ENCODE measurements at regions not wholly inside any gene's neighbourhood (a gene's known extent, or its start where the extent isn't known, plus 50 kb on each side); places are given as distances from the start of the nearest gene placed in this dataset.

GRCh38 chr2:241933179-241933911, 63.8 kb downstream of the RTP5 start:
- ATAC-seq, result peak; percentile 56
- TF ChIP-seq ESRRG (CRISPR knock-in tag; IDR thresholded peaks at IDR 0.05), result no peak
- peak; percentile 27; the same call in 1 of the 2 replicates for TF ChIP-seq ISL1 (CRISPR knock-in tag; IDR thresholded peaks at IDR 0.05)

- TF ChIP-seq ZNF8 (CRISPR knock-in tag; IDR thresholded peaks at IDR 0.05), result no peak
- TF ChIP-seq ARNTL (CRISPR knock-in tag; IDR thresholded peaks at IDR 0.05; ENCODE audit: borderline replicate concordance, low read depth), result no peak
- no peak for TF ChIP-seq OSR1 (CRISPR knock-in tag; IDR thresholded peaks at IDR 0.05)
- TF ChIP-seq RARB (CRISPR knock-in tag; IDR thresholded peaks at IDR 0.05), result no peak
- TF ChIP-seq ZC3H10 (CRISPR knock-in tag; IDR thresholded peaks at IDR 0.05), result no peak
- no peak; the same call in 1 of the 2 replicates for TF ChIP-seq TOX (CRISPR knock-in tag; IDR thresholded peaks at IDR 0.05; ENCODE audit: borderline replicate concordance)
- no peak for TF ChIP-seq ESRRG (CRISPR knock-in tag; IDR thresholded peaks at IDR 0.05)
- TF ChIP-seq PPARA (CRISPR knock-in tag; IDR thresholded peaks at IDR 0.05; ENCODE audit: borderline replicate concordance), result no peak
- no peak for TF ChIP-seq POU6F1 (CRISPR knock-in tag; IDR thresholded peaks at IDR 0.05; ENCODE audit: borderline replicate concordance, low read depth)
- TF ChIP-seq SNAI2 (CRISPR knock-in tag; IDR thresholded peaks at IDR 0.05), result no peak
- TF ChIP-seq BACH2 (CRISPR knock-in tag; IDR thresholded peaks at IDR 0.05; ENCODE audit: borderline replicate concordance), result no peak
- TF ChIP-seq GLIS3 (CRISPR knock-in tag; IDR thresholded peaks at IDR 0.05), result 0 out of 2 replicates have a peak, but pooled peaks have one; percentile 34
- TF ChIP-seq ZNF565 (CRISPR knock-in tag; conservative IDR thresholded peaks at IDR 0.05; ENCODE audit: low read depth), result no peak
- TF ChIP-seq ZNF70 (CRISPR knock-in tag; IDR thresholded peaks at IDR 0.05), result no peak
- TF ChIP-seq TCF4 (CRISPR knock-in tag; IDR thresholded peaks at IDR 0.05; ENCODE audit: borderline replicate concordance), result no peak
- TF ChIP-seq CSDC2 (CRISPR knock-in tag; IDR thresholded peaks at IDR 0.05), result no peak
- TF ChIP-seq TSHZ2 (CRISPR knock-in tag; IDR thresholded peaks at IDR 0.05), result no peak
- TF ChIP-seq CREB5 (CRISPR knock-in tag; IDR thresholded peaks at IDR 0.05; ENCODE audit: low read depth), result 0 out of 2 replicates have a peak, but pooled peaks have one; percentile 32
- TF ChIP-seq ZFP3 (CRISPR knock-in tag; IDR thresholded peaks at IDR 0.05), result 0 out of 2 replicates have a peak, but pooled peaks have one; percentile 27
- TF ChIP-seq ZFP30 (CRISPR knock-in tag; IDR thresholded peaks at IDR 0.05), result no peak
- TF ChIP-seq PATZ1 (CRISPR knock-in tag; IDR thresholded peaks at IDR 0.05; ENCODE audit: borderline replicate concordance), result no peak
- peak; percentile 65 for TF ChIP-seq ISL1 (CRISPR knock-in tag; IDR thresholded peaks at IDR 0.05)
- TF ChIP-seq CSRNP3 (CRISPR knock-in tag; IDR thresholded peaks at IDR 0.05), result no peak
- peak; percentile 90 for ATAC-seq
Measured at GRCh38 chr2:241935314-241935713, 65.8 kb downstream of the RTP5 start.

Measured in SK-N-SH treated with all-trans-retinoic acid at 6 μM for 48 hours (cell line).